Right lobe of liver (tissue), 4 donors: ENCODE measurements at regions not wholly inside any gene's neighbourhood (a gene's known extent, or its start where the extent isn't known, plus 50 kb on each side); places are given as distances from the start of the nearest gene placed in this dataset.

Experiments
- CTCF ChIP-seq, 4 donors: fragments of 200-600 bp in 3 of 4; fragments of 450-650 bp in 1 of 4; IDR thresholded peaks; one replicate each; pipeline versions ENCODE4 v1.5.1 to v1.8.0; 2016 to 2022; ENCODE audit warnings: antibody characterized with exemption in 4 of 4, mild to moderate bottlenecking in 2 of 4
- POLR2A ChIP-seq: fragments of 450-650 bp; IDR thresholded peaks from one replicate; pipeline ENCODE4 v1.6.1; 2017; ENCODE audit warnings: antibody characterized with exemption, mild to moderate bottlenecking
- donor health status: DM: no; HTN: no; CAD: no.
- donor health status: DM: no; HTN: no; CAD: no.
- donor health status: DM: no; HTN: yes; CAD: no.

GRCh38 chr6:68328156-68328555 lies 306.9 kb upstream of the ADGRB3 start:
- no peak for TF ChIP-seq CTCF (IDR thresholded peaks at IDR 0.05)
- TF ChIP-seq POLR2A, result no peak
